ENCODE measurements at regions not wholly inside any gene's neighbourhood (a gene's known extent, or its start where the extent isn't known, plus 50 kb on each side); places are given as distances from the start of the nearest gene placed in this dataset.

- no peak for TF ChIP-seq TARDBP (IDR thresholded peaks at IDR 0.05)
- no peak for TF ChIP-seq SP1 (IDR thresholded peaks at IDR 0.05)
- TF ChIP-seq ZNF384 (IDR thresholded peaks at IDR 0.05), result no peak
- no peak for TF ChIP-seq SUZ12 (IDR thresholded peaks at IDR 0.05)
- TF ChIP-seq BHLHE40 (IDR thresholded peaks at IDR 0.05; ENCODE audit: borderline replicate concordance), result no peak
- no peak for TF ChIP-seq LEF1 (IDR thresholded peaks at IDR 0.05; ENCODE audit: borderline replicate concordance)
- no peak for TF ChIP-seq FOXM1 (IDR thresholded peaks at IDR 0.05; ENCODE audit: borderline replicate concordance)
- no peak for TF ChIP-seq HDGF (IDR thresholded peaks at IDR 0.05; ENCODE audit: borderline replicate concordance)
- TF ChIP-seq L3MBTL2 (conservative IDR thresholded peaks at IDR 0.05), result no peak
- no peak for TF ChIP-seq CTBP1 (IDR thresholded peaks at IDR 0.05; ENCODE audit: borderline replicate concordance)
- no peak for TF ChIP-seq FOXA1 (IDR thresholded peaks at IDR 0.05)
- TF ChIP-seq ARNT (IDR thresholded peaks at IDR 0.05), result no peak
- TF ChIP-seq PKNOX1 (IDR thresholded peaks at IDR 0.05), result no peak
- no peak for TF ChIP-seq ELF4 (IDR thresholded peaks at IDR 0.05)
Measured at GRCh38 chr21:20030390-20030789, 967.8 kb upstream of the NCAM2 start.

Data from HEK293T (cell line).